ENCODE measurements at regions not wholly inside any gene's neighbourhood (a gene's known extent, or its start where the extent isn't known, plus 50 kb on each side); places are given as distances from the start of the nearest gene placed in this dataset.

- Mint-ChIP-seq H3K27ac (no peak overlapping the region), H3K27me3 (ENCODE audit: low read depth) (no peaks in the 10 kb centered on the region), H3K36me3 (ENCODE audit: low read depth) (no peaks in the 10 kb centered on the region), H3K4me1 (no peaks in the 10 kb centered on the region), H3K4me3 (no peak overlapping the region), H3K9me3 (no peaks in the 10 kb centered on the region)
- TF ChIP-seq CTCF (IDR thresholded peaks at IDR 0.05; ENCODE audit: unreplicated experiment in 3 of 3), result no peak
These were observed 1022.3 kb upstream of the B3GALT2 start for GRCh38 chr1:194208674-194209073.

- Mint-ChIP-seq H3K9me3 (no peaks in the 10 kb centered on the region), H3K27ac (peak overlapping the region in 1 of 3 experiments; percentile 20), H3K4me3 (no peak overlapping the region), H3K4me1 (no peaks in the 10 kb centered on the region), H3K27me3 (ENCODE audit: low read depth) (no peaks in the 10 kb centered on the region), H3K36me3 (ENCODE audit: low read depth) (no peaks in the 10 kb centered on the region)
- TF ChIP-seq CTCF (IDR thresholded peaks at IDR 0.05; ENCODE audit: unreplicated experiment in 3 of 3), result no peak
These were observed 1010.1 kb upstream of the B3GALT2 start for GRCh38 chr1:194196562-194196961.

GRCh38 chr1:194194724-194195123 lies 1008.3 kb upstream of the B3GALT2 start:
- Mint-ChIP-seq H3K4me3 (no peak overlapping the region), H3K4me1 (no peaks in the 10 kb centered on the region), H3K27ac (no peak overlapping the region), H3K27me3 (ENCODE audit: low read depth) (no peaks in the 10 kb centered on the region), H3K9me3 (no peaks in the 10 kb centered on the region), H3K36me3 (ENCODE audit: low read depth) (no peaks in the 10 kb centered on the region)
- no peak for TF ChIP-seq CTCF (IDR thresholded peaks at IDR 0.05; ENCODE audit: unreplicated experiment in 3 of 3)

- no peaks in the 10 kb centered on the region for H3K4me1 Mint-ChIP-seq
- no peaks in the 10 kb centered on the region for H3K36me3 Mint-ChIP-seq (ENCODE audit: low read depth)
- no peak overlapping the region for H3K27ac Mint-ChIP-seq
- H3K27me3 Mint-ChIP-seq (ENCODE audit: low read depth), result no peaks in the 10 kb centered on the region
- no peak for TF ChIP-seq CTCF (IDR thresholded peaks at IDR 0.05; ENCODE audit: unreplicated experiment in 3 of 3)
- H3K9me3 Mint-ChIP-seq, result no peaks in the 10 kb centered on the region
- no peak overlapping the region for H3K4me3 Mint-ChIP-seq
These were observed 998.6 kb upstream of the B3GALT2 start for GRCh38 chr1:194184974-194185373.

GRCh38 chr1:194184425-194184824 lies 998.0 kb upstream of the B3GALT2 start:
- TF ChIP-seq CTCF (IDR thresholded peaks at IDR 0.05; ENCODE audit: unreplicated experiment in 3 of 3), result no peak
- no peak overlapping the region for H3K27ac Mint-ChIP-seq
- H3K27me3 Mint-ChIP-seq (ENCODE audit: low read depth), result no peaks in the 10 kb centered on the region
- H3K36me3 Mint-ChIP-seq (ENCODE audit: low read depth), result no peaks in the 10 kb centered on the region
- H3K4me1 Mint-ChIP-seq, result no peaks in the 10 kb centered on the region
- H3K4me3 Mint-ChIP-seq, result no peak overlapping the region
- no peaks in the 10 kb centered on the region for H3K9me3 Mint-ChIP-seq

GRCh38 chr1:194181845-194182244 lies 995.4 kb upstream of the B3GALT2 start:
- H3K27ac Mint-ChIP-seq, result no peak overlapping the region
- no peaks in the 10 kb centered on the region for H3K9me3 Mint-ChIP-seq
- H3K4me3 Mint-ChIP-seq, result no peak overlapping the region
- no peaks in the 10 kb centered on the region for H3K4me1 Mint-ChIP-seq
- TF ChIP-seq CTCF (IDR thresholded peaks at IDR 0.05; ENCODE audit: unreplicated experiment in 3 of 3), result no peak
- H3K36me3 Mint-ChIP-seq (ENCODE audit: low read depth), result no peaks in the 10 kb centered on the region
- no peaks in the 10 kb centered on the region for H3K27me3 Mint-ChIP-seq (ENCODE audit: low read depth)
